Panc1 (cell line): ENCODE measurements at regions not wholly inside any gene's neighbourhood (a gene's known extent, or its start where the extent isn't known, plus 50 kb on each side); places are given as distances from the start of the nearest gene placed in this dataset.
A peak's percentile ranks its signal among the peaks of the same experiment; 100 is the strongest.

Experiments used
- ATAC-seq: fragments of 200-7000 bp; cut with Tn5 transposase; 2 replicates; pipeline ENCODE4 v1.9.1; 2020; ENCODE audit warnings: mild to moderate bottlenecking, moderate library complexity
- BruUV-seq: library from RNA; stranded (reverse); fragments of 400-500 nt; replicated peaks from 2 replicates; lab custom pipeline; 2021; lab: Mats Ljungman, UMichigan
- CTCF ChIA-PET: fragments of 300-600 bp; sonication (Branson Sonifier 250); formaldehyde crosslinking; loops from one replicate; lab custom pipeline; 2022; ENCODE audit warnings: antibody characterized with exemption; lab: Charles Lee
- POLR2A ChIA-PET: fragments of 300-600 bp; sonication (Branson Sonifier 250); formaldehyde crosslinking; loops from one replicate; lab custom pipeline; 2022; ENCODE audit warnings: antibody characterized with exemption; lab: Charles Lee
- DNase-seq: peaks from one replicate; pipeline ENCODE4 v3.0.0-alpha.2; 2010; ENCODE audit warnings: low read depth, low spot score
- H3K27ac ChIP-seq: 2 replicates; pipeline ENCODE4 v1.5.1; 2011; ENCODE audit warnings: mild to moderate bottlenecking, low read length, inconsistent platforms
- H3K27me3 ChIP-seq: fragments of 200-500 bp; sonication (Bioruptor generic); 2 replicates; pipeline ENCODE4 v1.6.0; 2014; ENCODE audit warnings: low read length, inconsistent platforms; ENCODE audit not compliant: control insufficient read depth, insufficient read depth
- H3K36me3 ChIP-seq: fragments of 200-500 bp; sonication (Bioruptor generic); 2 replicates; pipeline ENCODE4 v1.5.1; 2014; ENCODE audit warnings: inconsistent platforms, mild to moderate bottlenecking, low read length, moderate library complexity; ENCODE audit not compliant: control insufficient read depth, insufficient read depth
- H3K4me1 ChIP-seq: 2 replicates; pipeline ENCODE4 v1.5.1; 2011; ENCODE audit warnings: inconsistent platforms, mild to moderate bottlenecking, low read length, moderate library complexity; ENCODE audit not compliant: control insufficient read depth, insufficient read depth
- H3K4me3 ChIP-seq, 2 experiments: 2 replicates each; pipeline ENCODE4 v1.5.1; 2011 to 2012; ENCODE audit warnings: low read depth in 2 of 2, low read length in 2 of 2, mild to moderate bottlenecking in 2 of 2, inconsistent platforms in 1 of 2, moderate library complexity in 1 of 2
- H3K9me3 ChIP-seq: fragments of 200-500 bp; sonication (Bioruptor generic); 2 replicates; pipeline ENCODE4 v1.5.1; 2014; ENCODE audit warnings: low read depth, mild to moderate bottlenecking, inconsistent platforms, low read length, moderate library complexity; ENCODE audit not compliant: control insufficient read depth, insufficient read depth
- CTCF ChIP-seq: fragments of 450-650 bp; IDR thresholded peaks from 2 replicates; pipeline ENCODE4 v1.5.1; 2017; ENCODE audit warnings: mild to moderate bottlenecking
- POLR2AphosphoS5 ChIP-seq: IDR thresholded peaks from 2 replicates; pipeline ENCODE4 v1.6.1; 2012; ENCODE audit warnings: mild to moderate bottlenecking, low read depth, low read length, moderate library complexity
- SIN3A ChIP-seq: IDR thresholded peaks from 2 replicates; pipeline ENCODE4 v1.6.1; 2012; ENCODE audit warnings: low read depth, mild to moderate bottlenecking, low read length, moderate library complexity, borderline replicate concordance; ENCODE audit not compliant: insufficient read depth
- TCF7L2 ChIP-seq: IDR thresholded peaks from 2 replicates; pipeline ENCODE4 v1.6.1; 2011; ENCODE audit warnings: mild to moderate bottlenecking, low read depth, low read length, inconsistent platforms
- in situ Hi-C: cut with HindIII; loops from 2 replicates; pipeline ENCODE4 v1.10.0; 2016; ENCODE audit warnings: low sequenced_read_pairs, low pct_unique_long_range_greater_than_20kb
- intact Hi-C: fragments of 100-400 bp; cut with micrococcal nuclease; formaldehyde crosslinking; loops from one replicate; pipeline ENCODE4 v1.10.0; 2022; ENCODE audit not compliant: unreplicated experiment
- TF ChIP-seq, protein P1 (sequence below), 2 experiments: IDR thresholded peaks; 2 replicates each; pipeline ENCODE4 v1.6.1; 2011 to 2012; ENCODE audit warnings: low read depth in 2 of 2, control low read depth in 1 of 2, low read length in 1 of 2, mild to moderate bottlenecking in 1 of 2, moderate library complexity in 1 of 2; ENCODE audit not compliant: insufficient read depth in 1 of 2

DNA sequence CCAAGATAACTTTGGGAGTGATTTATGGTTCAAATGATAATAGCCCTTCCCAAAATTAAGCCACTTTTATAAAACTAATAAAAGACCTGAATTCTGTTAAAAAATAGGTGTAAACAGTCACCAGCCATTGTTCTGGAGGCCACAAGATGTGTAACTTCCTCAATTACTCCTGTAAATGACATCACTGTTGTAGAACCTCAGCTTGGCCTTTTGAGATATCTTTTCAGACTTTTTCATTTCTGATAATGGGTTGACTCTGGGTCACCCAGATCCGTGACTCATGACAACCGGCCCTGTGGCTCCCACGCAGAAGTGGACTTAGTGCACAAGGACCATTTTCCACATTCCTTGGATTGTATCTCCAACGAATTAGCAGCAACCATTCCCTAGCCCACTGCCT, 106.6 kb downstream of the DKK1 start:
- H3K4me3 ChIP-seq = no peak overlapping the region
- POLR2A ChIA-PET = no interaction called here
- TF ChIP-seq CTCF (no peak), POLR2AphosphoS5 (no peak), TCF7L2 (no peak), SIN3A (no peak)
- TF ChIP-seq, protein P1, sequence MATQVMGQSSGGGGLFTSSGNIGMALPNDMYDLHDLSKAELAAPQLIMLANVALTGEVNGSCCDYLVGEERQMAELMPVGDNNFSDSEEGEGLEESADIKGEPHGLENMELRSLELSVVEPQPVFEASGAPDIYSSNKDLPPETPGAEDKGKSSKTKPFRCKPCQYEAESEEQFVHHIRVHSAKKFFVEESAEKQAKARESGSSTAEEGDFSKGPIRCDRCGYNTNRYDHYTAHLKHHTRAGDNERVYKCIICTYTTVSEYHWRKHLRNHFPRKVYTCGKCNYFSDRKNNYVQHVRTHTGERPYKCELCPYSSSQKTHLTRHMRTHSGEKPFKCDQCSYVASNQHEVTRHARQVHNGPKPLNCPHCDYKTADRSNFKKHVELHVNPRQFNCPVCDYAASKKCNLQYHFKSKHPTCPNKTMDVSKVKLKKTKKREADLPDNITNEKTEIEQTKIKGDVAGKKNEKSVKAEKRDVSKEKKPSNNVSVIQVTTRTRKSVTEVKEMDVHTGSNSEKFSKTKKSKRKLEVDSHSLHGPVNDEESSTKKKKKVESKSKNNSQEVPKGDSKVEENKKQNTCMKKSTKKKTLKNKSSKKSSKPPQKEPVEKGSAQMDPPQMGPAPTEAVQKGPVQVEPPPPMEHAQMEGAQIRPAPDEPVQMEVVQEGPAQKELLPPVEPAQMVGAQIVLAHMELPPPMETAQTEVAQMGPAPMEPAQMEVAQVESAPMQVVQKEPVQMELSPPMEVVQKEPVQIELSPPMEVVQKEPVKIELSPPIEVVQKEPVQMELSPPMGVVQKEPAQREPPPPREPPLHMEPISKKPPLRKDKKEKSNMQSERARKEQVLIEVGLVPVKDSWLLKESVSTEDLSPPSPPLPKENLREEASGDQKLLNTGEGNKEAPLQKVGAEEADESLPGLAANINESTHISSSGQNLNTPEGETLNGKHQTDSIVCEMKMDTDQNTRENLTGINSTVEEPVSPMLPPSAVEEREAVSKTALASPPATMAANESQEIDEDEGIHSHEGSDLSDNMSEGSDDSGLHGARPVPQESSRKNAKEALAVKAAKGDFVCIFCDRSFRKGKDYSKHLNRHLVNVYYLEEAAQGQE (IDR thresholded peaks at IDR 0.05; ENCODE audit: insufficient read depth in 1 of 2, low read depth in 2 of 2, low read length in 1 of 2) = no peak
- no peaks in the 10 kb centered on the region for H3K27me3 ChIP-seq
- H3K36me3 ChIP-seq = no peaks in the 10 kb centered on the region
- CTCF ChIA-PET = no interaction called here
- peak overlapping the region; percentile 36; the same call in 1 of the 2 replicates for H3K27ac ChIP-seq
- no TSS peak for BruUV-seq
- intact Hi-C loops = no loop called here
- H3K4me1 ChIP-seq = no peaks in the 10 kb centered on the region
- in situ Hi-C loops = no loop called here
- peaks cover 36% of the 10 kb centered on the region for H3K9me3 ChIP-seq
- no peak for DNase-seq
- no peak for ATAC-seq

DNA sequence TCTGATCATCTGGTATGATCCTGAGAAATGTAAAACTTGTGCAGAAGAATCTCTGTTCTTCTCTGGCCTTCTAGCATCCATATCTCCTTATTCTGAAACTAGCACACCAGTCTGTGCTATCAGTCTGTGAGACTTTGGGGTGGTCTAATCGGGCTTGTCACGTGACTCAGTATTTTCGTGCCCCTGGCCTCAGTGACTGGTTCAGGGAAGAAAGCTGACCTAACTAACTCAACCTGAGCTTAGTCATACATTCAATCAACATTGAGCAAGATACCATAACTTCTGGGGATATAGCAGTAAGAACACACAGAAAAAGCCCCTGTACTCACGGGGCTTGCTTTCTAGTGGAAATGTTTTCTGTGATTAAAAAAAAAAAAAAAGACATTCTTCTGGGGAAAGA, 109.3 kb downstream of the DKK1 start:
- in situ Hi-C loops = no loop called here
- H3K9me3 ChIP-seq = peaks cover 39% of the 10 kb centered on the region
- no peaks in the 10 kb centered on the region for H3K36me3 ChIP-seq
- DNase-seq (no peak), ATAC-seq (no peak)
- no peaks in the 10 kb centered on the region for H3K27me3 ChIP-seq
- no peak for TF ChIP-seq CTCF
- TF ChIP-seq TCF7L2 = no peak
- TF ChIP-seq, protein P1 (IDR thresholded peaks at IDR 0.05; ENCODE audit: insufficient read depth in 1 of 2, low read depth in 2 of 2, low read length in 1 of 2) = no peak
- no peak for TF ChIP-seq POLR2AphosphoS5
- TF ChIP-seq SIN3A = no peak
- no peak overlapping the region for H3K4me3 ChIP-seq
- no peaks in the 10 kb centered on the region for H3K4me1 ChIP-seq
- ChIA-PET POLR2A (no interaction called here), CTCF (interaction anchor here (0.7 kb wide), 1 partner anchor 204 kb away, joined by 6 read pairs; no protein-coding TSS in a partner anchor)
- intact Hi-C loops = no loop called here
- no TSS peak for BruUV-seq
- no peak overlapping the region; the same call in 1 of the 2 replicates for H3K27ac ChIP-seq
